Lung (tissue), 11 donors: ENCODE measurements at regions not wholly inside any gene's neighbourhood (a gene's known extent, or its start where the extent isn't known, plus 50 kb on each side); places are given as distances from the start of the nearest gene placed in this dataset.
A peak's percentile ranks its signal among the peaks of the same experiment; 100 is the strongest.

Experiments used
- ATAC-seq: fragments of 200-7000 bp; cut with Tn5 transposase; one replicate; pipeline ENCODE4 v1.9.1; 2020; ENCODE audit warnings: moderate number of reproducible peaks; ENCODE audit not compliant: insufficient read depth, low FRiP score
- DNase-seq, 3 donors: peaks; one replicate each; pipeline ENCODE4 v3.0.0-alpha.2; 2013 to 2017
- H3K27ac ChIP-seq, 2 donors: one replicate each; pipeline ENCODE4 v1.5.1; 2013; ENCODE audit warnings: mild to moderate bottlenecking in 2 of 2, moderate library complexity in 2 of 2, control low read depth in 1 of 2, inconsistent platforms in 1 of 2, low read depth in 1 of 2, low read length in 1 of 2
- H3K27me3 ChIP-seq, 3 donors: one replicate each; pipeline ENCODE4 v1.5.1; 2013; ENCODE audit warnings: low read length in 2 of 3; ENCODE audit not compliant: control insufficient read depth in 3 of 3, insufficient read depth in 3 of 3
- H3K36me3 ChIP-seq, 4 donors: one replicate each; pipeline ENCODE4 v1.5.1; 2013; ENCODE audit warnings: low read length in 4 of 4, mild to moderate bottlenecking in 1 of 4, moderate library complexity in 1 of 4; ENCODE audit not compliant: control insufficient read depth in 4 of 4, insufficient read depth in 4 of 4
- H3K4me1 ChIP-seq, 5 donors: one replicate each; pipeline ENCODE4 v1.5.1; 2013; ENCODE audit warnings: low read length in 5 of 5, mild to moderate bottlenecking in 2 of 5, moderate library complexity in 1 of 5; ENCODE audit not compliant: control insufficient read depth in 5 of 5, insufficient read depth in 5 of 5
- H3K4me3 ChIP-seq: one replicate; pipeline ENCODE4 v1.5.1; 2013; ENCODE audit warnings: mild to moderate bottlenecking, control low read depth, moderate library complexity
- H3K9ac ChIP-seq, 2 donors: one replicate each; pipeline ENCODE4 v1.5.1; 2013; ENCODE audit warnings: low read length in 2 of 2, control low read depth in 1 of 2; ENCODE audit not compliant: insufficient read depth in 1 of 2
- H3K9me3 ChIP-seq, 4 donors: one replicate each; pipeline ENCODE4 v1.5.1; 2013; ENCODE audit warnings: low read length in 3 of 4, mild to moderate bottlenecking in 1 of 4, moderate library complexity in 1 of 4; ENCODE audit not compliant: control insufficient read depth in 4 of 4, insufficient read depth in 3 of 4
- CTCF ChIP-seq: IDR thresholded peaks from 2 replicates; pipeline ENCODE4 v1.5.1; 2012; ENCODE audit warnings: mild to moderate bottlenecking; ENCODE audit errors: control extremely low read depth, extremely low read depth
- WGBS, 2 donors: extraction: QIAGEN DNeasy Blood & Tissue Kit; methylation state at CpG; one replicate each; pipeline ENCODE4 v1.1.7; 2013; 5-methylcytosine and 5-hydroxymethylcytosine counted together
- donor health status: control.
- donor health status: control.
- donor health status: Bipolar disorder and iron deficiency.
- donor health status: healthy.
- donor health status: DM: yes; HTN: yes; CAD: no.

DNA sequence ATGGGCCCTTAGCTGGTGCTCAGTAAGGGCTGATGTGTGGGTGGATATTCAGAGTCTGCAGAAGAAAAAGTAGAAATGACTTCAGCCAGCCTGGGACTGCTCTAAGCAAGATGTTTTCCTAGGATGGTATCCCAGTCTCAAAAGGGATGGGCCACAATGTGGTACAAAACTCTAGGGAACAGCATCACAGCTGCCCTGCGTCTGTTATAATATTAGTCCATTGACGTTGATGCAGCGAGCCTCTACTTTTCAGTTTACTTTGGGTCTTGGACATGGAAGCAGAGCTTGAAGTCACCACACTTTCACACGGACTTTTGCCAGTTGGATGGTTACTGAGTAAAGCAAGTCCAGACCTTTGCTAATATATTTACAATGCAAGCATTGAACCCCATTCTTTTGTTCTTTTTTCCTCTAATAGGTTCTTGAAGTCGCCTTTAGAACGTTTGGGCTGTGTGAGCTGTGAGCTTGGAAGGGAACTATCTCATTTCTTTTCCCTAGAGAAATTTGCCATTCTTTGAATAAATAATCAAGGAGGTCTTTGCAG is 105.7 kb downstream of the RDH14 start:
- Histone ChIP-seq H3K9me3 (no peaks in the 10 kb centered on the region), H3K27ac (no peak overlapping the region), H3K36me3 (no peaks in the 10 kb centered on the region), H3K9ac (no peak overlapping the region), H3K4me1 (peaks cover 0 to 23% (median 0%) of the 10 kb centered on the region in 5 donors), H3K27me3 (no peaks in the 10 kb centered on the region), H3K4me3 (no peak overlapping the region)
- no peak for ATAC-seq
- DNase-seq: peak in 1 of 3 donors; percentile 51
- 73 to 81% methylated on average over 6 of the region's 6 CpGs for WGBS, 2 donors
- no peak for TF ChIP-seq CTCF

- WGBS, 2 donors: 81 to 89% methylated on average over 2 of the region's 2 CpGs
- Histone ChIP-seq H3K9ac (no peak overlapping the region), H3K27me3 (no peaks in the 10 kb centered on the region), H3K4me3 (no peak overlapping the region), H3K4me1 (peaks cover 0 to 15% (median 0%) of the 10 kb centered on the region in 5 donors), H3K27ac (no peak overlapping the region), H3K9me3 (no peaks in the 10 kb centered on the region), H3K36me3 (no peaks in the 10 kb centered on the region)
- TF ChIP-seq CTCF: no peak
- ATAC-seq (no peak), DNase-seq (no peak)
These were observed 113.7 kb downstream of the RDH14 start for GRCh38 chr2:18446715-18447114.

DNA sequence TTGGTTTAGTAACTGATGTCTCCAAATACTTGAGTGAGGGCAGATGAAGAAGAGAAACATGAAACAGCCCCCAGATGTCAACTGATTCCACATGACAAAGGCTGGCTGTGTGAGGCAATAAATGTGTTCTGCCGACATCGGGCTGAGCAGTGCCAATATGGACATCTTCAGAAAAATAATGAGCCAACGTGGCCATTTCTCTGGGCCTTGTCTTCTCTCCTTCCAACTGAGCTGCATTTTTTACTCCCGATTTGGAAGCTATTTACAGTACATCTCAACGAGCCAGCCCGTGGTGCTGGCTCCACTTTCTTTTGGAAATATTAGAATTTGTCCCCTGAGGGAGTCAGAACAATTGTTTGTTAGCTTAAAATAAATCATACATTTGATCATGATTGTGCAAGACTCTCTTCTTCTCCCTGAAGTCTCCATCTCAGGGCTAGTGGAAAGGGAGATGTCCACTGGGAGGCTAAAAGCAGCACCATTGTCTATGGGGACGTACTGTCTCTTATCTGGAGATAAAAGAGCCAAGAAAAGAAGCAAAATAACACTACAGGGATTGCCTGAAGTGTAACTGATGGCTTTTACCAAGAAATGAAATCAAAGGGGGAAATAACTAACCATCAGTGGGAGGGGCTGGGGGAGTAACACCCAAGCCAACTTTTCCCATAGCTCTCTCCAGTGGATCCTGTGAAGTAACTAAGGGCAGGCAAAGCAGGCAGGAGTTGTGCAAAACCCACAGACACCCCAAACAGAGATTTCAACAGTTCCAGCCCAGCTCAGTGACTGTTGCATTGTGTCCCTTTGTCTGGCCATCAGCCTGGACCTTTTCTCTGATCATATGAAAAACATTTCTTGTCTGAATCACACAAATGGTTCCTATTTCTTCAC is 114.8 kb downstream of the RDH14 start:
- 57 to 72% methylated on average over 7 of the region's 7 CpGs for WGBS, 2 donors
- Histone ChIP-seq H3K9ac (no peak overlapping the region), H3K27ac (no peak overlapping the region), H3K4me3 (no peak overlapping the region), H3K4me1 (peaks cover 0 to 15% (median 0%) of the 10 kb centered on the region in 5 donors), H3K9me3 (no peaks in the 10 kb centered on the region), H3K27me3 (no peaks in the 10 kb centered on the region), H3K36me3 (no peaks in the 10 kb centered on the region)
- DNase-seq: peak in 1 of 3 donors; percentile 53
- TF ChIP-seq CTCF: no peak
- peak; percentile 65 for ATAC-seq
